H9 (cell line): ENCODE measurements at regions not wholly inside any gene's neighbourhood (a gene's known extent, or its start where the extent isn't known, plus 50 kb on each side); places are given as distances from the start of the nearest gene placed in this dataset.

ENCODE experiments used
- DNase-seq: peaks from one replicate; pipeline ENCODE4 v3.0.0-alpha.2; 2017
- H2AFZ ChIP-seq: one replicate; pipeline ENCODE4 v1.6.1; 2013; ENCODE audit warnings: mild to moderate bottlenecking, low read length, control low read depth, moderate library complexity
- H2AK5ac ChIP-seq: 2 replicates; pipeline ENCODE4 v1.6.1; 2013; ENCODE audit warnings: low read length, control low read depth, mixed read lengths; ENCODE audit not compliant: insufficient read length
- H2BK120ac ChIP-seq: one replicate; pipeline ENCODE4 v1.6.1; 2013; ENCODE audit warnings: low read depth, mild to moderate bottlenecking, low read length, control low read depth, inconsistent platforms; ENCODE audit not compliant: poor library complexity, severe bottlenecking
- H2BK12ac ChIP-seq: 2 replicates; pipeline ENCODE4 v1.6.1; 2013; ENCODE audit warnings: low read length, control low read depth, mixed read lengths, low read depth; ENCODE audit not compliant: insufficient read length
- H2BK15ac ChIP-seq: 2 replicates; pipeline ENCODE4 v1.6.1; 2013; ENCODE audit warnings: low read depth, low read length, control low read depth
- H2BK20ac ChIP-seq: one replicate; pipeline ENCODE4 v1.6.1; 2013; ENCODE audit warnings: low read depth, mild to moderate bottlenecking, low read length, control low read depth, inconsistent platforms; ENCODE audit not compliant: poor library complexity, severe bottlenecking
- H2BK5ac ChIP-seq: 2 replicates; pipeline ENCODE4 v1.6.1; 2013; ENCODE audit warnings: low read length, control low read depth, mixed read lengths; ENCODE audit not compliant: insufficient read length
- H3K14ac ChIP-seq: 2 replicates; pipeline ENCODE4 v1.6.1; 2013; ENCODE audit warnings: low read length, control low read depth; ENCODE audit not compliant: insufficient read depth
- H3K18ac ChIP-seq: 2 replicates; pipeline ENCODE4 v1.6.1; 2013; ENCODE audit warnings: low read depth, mild to moderate bottlenecking, mixed read lengths, low read length, control low read depth; ENCODE audit not compliant: insufficient read length
- H3K23ac ChIP-seq: 2 replicates; pipeline ENCODE4 v1.6.1; 2013; ENCODE audit warnings: low read length, control low read depth, mixed read lengths, low read depth; ENCODE audit not compliant: insufficient read length
- H3K23me2 ChIP-seq: 2 replicates; pipeline ENCODE4 v1.6.1; 2013; ENCODE audit warnings: low read depth, mild to moderate bottlenecking, mixed read lengths, low read length, control low read depth; ENCODE audit not compliant: insufficient read length, poor library complexity, severe bottlenecking
- H3K27ac ChIP-seq: 2 replicates; pipeline ENCODE4 v1.5.1; 2013; ENCODE audit warnings: low read length, control low read depth, mixed read lengths, low read depth; ENCODE audit not compliant: insufficient read length
- H3K27me3 ChIP-seq: 2 replicates; pipeline ENCODE4 v1.6.1; 2013; ENCODE audit warnings: low read length, control low read depth, inconsistent platforms; ENCODE audit not compliant: insufficient read depth
- H3K4ac ChIP-seq: 2 replicates; pipeline ENCODE4 v1.6.1; 2013; ENCODE audit warnings: low read depth, mild to moderate bottlenecking, control low read depth, inconsistent platforms, low read length, moderate library complexity
- H3K4me1 ChIP-seq: 2 replicates; pipeline ENCODE4 v1.6.1; 2013; ENCODE audit warnings: low read length, control low read depth, inconsistent platforms; ENCODE audit not compliant: insufficient read depth
- H3K4me2 ChIP-seq: 2 replicates; pipeline ENCODE4 v1.6.1; 2013; ENCODE audit warnings: low read length, control low read depth, mixed read lengths; ENCODE audit not compliant: insufficient read length, insufficient read depth
- H3K56ac ChIP-seq: 2 replicates; pipeline ENCODE4 v1.6.1; 2013; ENCODE audit warnings: low read depth, mild to moderate bottlenecking, mixed read lengths, low read length, control low read depth; ENCODE audit not compliant: insufficient read length
- H3K79me1 ChIP-seq: 2 replicates; pipeline ENCODE4 v1.6.1; 2013; ENCODE audit warnings: low read depth, mild to moderate bottlenecking, moderate library complexity, low read length, control low read depth, inconsistent platforms; ENCODE audit not compliant: insufficient read depth, poor library complexity, severe bottlenecking
- H3K79me2 ChIP-seq: 2 replicates; pipeline ENCODE4 v1.6.1; 2013; ENCODE audit warnings: low read length, control low read depth, inconsistent platforms; ENCODE audit not compliant: insufficient read depth
- H3K9ac ChIP-seq: 2 replicates; pipeline ENCODE4 v1.6.1; 2013; ENCODE audit warnings: low read length, control low read depth, mixed read lengths; ENCODE audit not compliant: insufficient read length; ENCODE audit errors: extremely low read depth
- H3K9me3 ChIP-seq: one replicate; pipeline ENCODE4 v1.6.1; 2013; ENCODE audit warnings: low read depth, low read length, inconsistent platforms; ENCODE audit not compliant: control insufficient read depth
- H3T11ph ChIP-seq: one replicate; pipeline ENCODE4 v1.6.1; 2013; ENCODE audit warnings: mild to moderate bottlenecking, low read length, control low read depth, inconsistent platforms
- H4K20me1 ChIP-seq: one replicate; pipeline ENCODE4 v1.6.1; 2013; ENCODE audit not compliant: control insufficient read depth, insufficient read length, insufficient read depth
- H4K5ac ChIP-seq: 2 replicates; pipeline ENCODE4 v1.6.1; 2013; ENCODE audit warnings: low read depth, mild to moderate bottlenecking, mixed read lengths, low read length, control low read depth; ENCODE audit not compliant: insufficient read length
- H4K8ac ChIP-seq: replicated peaks from 2 replicates; pipeline ENCODE4 v1.6.1; 2013; ENCODE audit warnings: low read length, control low read depth, mixed read lengths, low read depth; ENCODE audit not compliant: insufficient read length
- H4K91ac ChIP-seq: 2 replicates; pipeline ENCODE4 v1.6.1; 2013; ENCODE audit warnings: low read depth, mild to moderate bottlenecking, moderate library complexity, mixed read lengths, low read length, control low read depth; ENCODE audit not compliant: insufficient read length
- H3K27ac Mint-ChIP-seq, 3 experiments: 2 replicates in 2 of 3; 3 replicates in 1 of 3; pipeline ENCODE4 v1.8.0; 2020 to 2021; ENCODE audit warnings: mixed read lengths in 3 of 3, mild to moderate bottlenecking in 1 of 3, moderate library complexity in 1 of 3
- H3K27me3 Mint-ChIP-seq: 2 replicates; pipeline ENCODE4 v1.8.0; 2021; ENCODE audit warnings: low read depth, mild to moderate bottlenecking, moderate library complexity, mixed read lengths
- H3K36me3 Mint-ChIP-seq, 3 experiments: 2 replicates in 2 of 3; 3 replicates in 1 of 3; pipeline ENCODE4 v1.8.0; 2020 to 2021; ENCODE audit warnings: low read depth in 3 of 3, mixed read lengths in 3 of 3; ENCODE audit not compliant: insufficient read depth in 1 of 3
- H3K4me1 Mint-ChIP-seq, 2 experiments: 2 replicates each; pipeline ENCODE4 v1.8.0; 2020; ENCODE audit warnings: mixed read lengths in 2 of 2
- H3K4me3 Mint-ChIP-seq, 2 experiments: 2 replicates in 1 of 2; 3 replicates in 1 of 2; pipeline ENCODE4 v1.8.0; 2020 to 2021; ENCODE audit warnings: mild to moderate bottlenecking in 2 of 2, mixed read lengths in 2 of 2, moderate library complexity in 1 of 2
- H3K9me3 Mint-ChIP-seq, 2 experiments: 2 replicates in 1 of 2; 3 replicates in 1 of 2; pipeline ENCODE4 v1.8.0; 2020; ENCODE audit warnings: mild to moderate bottlenecking in 2 of 2, mixed read lengths in 2 of 2, moderate library complexity in 1 of 2
- CTCF ChIP-seq: fragments of 200-600 bp; sonication (generic); conservative IDR thresholded peaks from 3 replicates; pipeline ENCODE4 v1.8.0; 2021; ENCODE audit warnings: antibody characterized with exemption, mild to moderate bottlenecking
- WGBS: extraction: QIAGEN DNeasy Blood & Tissue Kit; methylation state at CpG from one replicate; pipeline ENCODE4 v1.1.7; 2013; ENCODE audit warnings: missing lambda C conversion rate, low lambda C conversion rate, mixed read lengths; ENCODE audit not compliant: insufficient read length; ENCODE audit errors: extremely low coverage; 5-methylcytosine and 5-hydroxymethylcytosine counted together

DNA sequence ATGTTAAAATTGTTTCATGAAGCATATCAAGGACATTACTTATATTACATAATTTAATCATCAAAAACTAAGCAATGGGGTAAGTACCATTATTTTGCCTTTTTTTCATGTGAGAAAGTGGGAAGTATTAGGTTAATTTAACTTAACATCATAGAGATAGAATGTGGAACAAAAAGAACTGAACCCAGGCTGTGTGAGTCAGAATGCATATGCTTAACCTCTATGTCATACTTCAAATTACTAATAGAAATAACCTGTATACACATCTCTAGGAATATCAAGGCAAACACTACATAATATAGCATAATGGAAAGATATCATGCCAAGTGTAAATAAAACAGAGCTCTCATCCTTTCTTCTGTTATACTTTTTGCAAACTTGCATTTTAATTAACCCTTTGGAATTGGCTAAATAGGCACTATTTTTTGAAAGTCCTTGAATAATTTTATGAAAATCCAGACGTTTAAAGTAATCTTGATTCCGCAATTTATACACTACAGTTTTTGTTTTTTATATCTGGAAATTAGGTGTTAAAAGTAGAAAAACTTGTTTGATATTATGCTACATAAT is 777.7 kb downstream of the SLC6A15 start:
- no peak overlapping the region for H3K4me2 ChIP-seq
- no peak overlapping the region for H2BK5ac ChIP-seq
- H2AFZ ChIP-seq = no peak overlapping the region
- no peaks in the 10 kb centered on the region for H3K79me2 ChIP-seq
- Mint-ChIP-seq H3K27ac (no peak overlapping the region), H3K4me1 (no peaks in the 10 kb centered on the region), H3K4me3 (no peak overlapping the region), H3K27me3 (no peaks in the 10 kb centered on the region), H3K9me3 (no peaks in the 10 kb centered on the region), H3K36me3 (no peaks in the 10 kb centered on the region)
- no peak overlapping the region for H3K18ac ChIP-seq
- no peak overlapping the region for H2BK12ac ChIP-seq
- no peak overlapping the region for H3K14ac ChIP-seq
- H3K23ac ChIP-seq = no peak overlapping the region
- H4K8ac ChIP-seq = no peak overlapping the region
- H3K4ac ChIP-seq = no peak overlapping the region
- no peak for DNase-seq
- WGBS = no CpG with 5 or more reads among the region's 2 CpGs
- no peak overlapping the region for H2AK5ac ChIP-seq
- H4K20me1 ChIP-seq = no peaks in the 10 kb centered on the region
- no peaks in the 10 kb centered on the region for H3K27me3 ChIP-seq
- TF ChIP-seq CTCF = no peak
- H2BK20ac ChIP-seq = no peak overlapping the region
- H3K4me1 ChIP-seq = no peaks in the 10 kb centered on the region
- H3K23me2 ChIP-seq = no peaks in the 10 kb centered on the region
- no peak overlapping the region for H3T11ph ChIP-seq
- no peaks in the 10 kb centered on the region for H3K79me1 ChIP-seq
- H4K91ac ChIP-seq = no peak overlapping the region
- H3K9me3 ChIP-seq = no peaks in the 10 kb centered on the region
- H2BK15ac ChIP-seq = no peak overlapping the region
- H3K56ac ChIP-seq = no peak overlapping the region
- H2BK120ac ChIP-seq = no peak overlapping the region
- no peak overlapping the region for H3K9ac ChIP-seq
- no peak overlapping the region for H4K5ac ChIP-seq
- no peak overlapping the region for H3K27ac ChIP-seq
